Ishikawa (cell line): ENCODE measurements at regions not wholly inside any gene's neighbourhood (a gene's known extent, or its start where the extent isn't known, plus 50 kb on each side); places are given as distances from the start of the nearest gene placed in this dataset.

Source experiments
- CEBPB ChIP-seq: IDR thresholded peaks from 2 replicates; pipeline ENCODE4 v1.6.1; 2012
- EP300 ChIP-seq: IDR thresholded peaks from 2 replicates; pipeline ENCODE4 v1.6.1; 2012; ENCODE audit warnings: borderline replicate concordance
- MAX ChIP-seq: IDR thresholded peaks from 2 replicates; pipeline ENCODE4 v1.6.1; 2012
- TAF1 ChIP-seq: IDR thresholded peaks from 2 replicates; pipeline ENCODE4 v1.6.1; 2012; ENCODE audit warnings: low read depth, mild to moderate bottlenecking
- TCF12 ChIP-seq: IDR thresholded peaks from 2 replicates; pipeline ENCODE4 v1.6.1; 2012; ENCODE audit warnings: low read depth
- YY1 ChIP-seq: IDR thresholded peaks from 2 replicates; pipeline ENCODE4 v1.6.1; 2012; ENCODE audit warnings: low read depth
- ZBTB7A ChIP-seq: IDR thresholded peaks from 2 replicates; pipeline ENCODE4 v1.6.1; 2012; ENCODE audit warnings: low read depth

GRCh38 chr2:209230560-209230959, 193.3 kb upstream of the MAP2 start:
- TF ChIP-seq TCF12 (no peak), TAF1 (no peak), EP300 (no peak), ZBTB7A (no peak), MAX (no peak), YY1 (no peak), CEBPB (no peak)
